ENCODE measurements at regions not wholly inside any gene's neighbourhood (a gene's known extent, or its start where the extent isn't known, plus 50 kb on each side); places are given as distances from the start of the nearest gene placed in this dataset.

- no peak overlapping the region for H3K4me3 Mint-ChIP-seq
- H3K36me3 ChIP-seq (replicated peaks in 1 of 2; ENCODE audit: control insufficient read depth in 1 of 2, insufficient read depth in 2 of 2, low read length in 2 of 2), result no peaks in the 10 kb centered on the region
- no peak overlapping the region for H3K4me3 ChIP-seq (replicated peaks in 1 of 3; ENCODE audit: low read depth in 2 of 3, low read length in 3 of 3)
- H3K27ac ChIP-seq (ENCODE audit: low read depth in 1 of 2, low read length in 2 of 2), result no peak overlapping the region
- no CpG with 5 or more reads among the region's 1 CpG for WGBS (ENCODE audit: insufficient coverage)
- peaks cover 0 to 1% of the 10 kb centered on the region in 2 donors for H3K9me3 ChIP-seq (replicated peaks in 1 of 2; ENCODE audit: control insufficient read depth in 1 of 2, insufficient read depth in 1 of 2, low read length in 2 of 2)
- no peaks in the 10 kb centered on the region for H3K79me2 ChIP-seq (ENCODE audit: insufficient read depth, low read length)
- no peaks in the 10 kb centered on the region for H3K4me1 Mint-ChIP-seq
- H2AFZ ChIP-seq (ENCODE audit: insufficient read depth, low read depth, low read length, poor library complexity, severe bottlenecking), result no peak overlapping the region
- H3K27ac Mint-ChIP-seq, result no peak overlapping the region
- no peaks in the 10 kb centered on the region for H3K4me1 ChIP-seq (ENCODE audit: control insufficient read depth in 1 of 2, insufficient read depth in 2 of 2, low read length in 2 of 2)
- no peaks in the 10 kb centered on the region for H3K36me3 Mint-ChIP-seq
- H3K9me3 Mint-ChIP-seq, result peaks cover 0 to 3% (median 0%) of the 10 kb centered on the region in 7 donors
- no peaks in the 10 kb centered on the region for H3K27me3 ChIP-seq (ENCODE audit: control insufficient read depth in 2 of 2, insufficient read depth in 2 of 2, low read length in 2 of 2)
- TF ChIP-seq CTCF (IDR thresholded peaks at IDR 0.05), result no peak
- no peak overlapping the region for H3K9ac ChIP-seq (ENCODE audit: insufficient read depth, low read length, poor library complexity, severe bottlenecking)
- peaks cover 0 to 4% (median 0%) of the 10 kb centered on the region in 3 donors for H3K27me3 Mint-ChIP-seq (ENCODE audit: low read depth in 3 of 3)
- no peaks in the 10 kb centered on the region for H4K20me1 ChIP-seq (ENCODE audit: insufficient read depth, low read length)
- DNase-seq, result no peak
- no peak overlapping the region for H3K4me2 ChIP-seq (replicated peaks; ENCODE audit: extremely low read depth, low read length, poor library complexity, severe bottlenecking)
- intact Hi-C loops (cut with micrococcal nuclease), result no loop called here
Observed at GRCh38 chr7:49102411-49102810, 178.1 kb downstream of the CDC14C start.

GRCh38 chr7:49111706-49112105, 187.4 kb downstream of the CDC14C start:
- Histone ChIP-seq H3K79me2 (ENCODE audit: insufficient read depth, low read length) (no peaks in the 10 kb centered on the region), H3K27ac (ENCODE audit: low read depth in 1 of 2, low read length in 2 of 2) (no peak overlapping the region), H3K9me3 (replicated peaks in 1 of 2; ENCODE audit: control insufficient read depth in 1 of 2, insufficient read depth in 1 of 2, low read length in 2 of 2) (peaks cover 0 to 6% of the 10 kb centered on the region in 2 donors), H3K27me3 (ENCODE audit: control insufficient read depth in 2 of 2, insufficient read depth in 2 of 2, low read length in 2 of 2) (no peaks in the 10 kb centered on the region), H4K20me1 (ENCODE audit: insufficient read depth, low read length) (no peaks in the 10 kb centered on the region), H3K4me3 (replicated peaks in 1 of 3; ENCODE audit: low read depth in 2 of 3, low read length in 3 of 3) (no peak overlapping the region), H3K4me1 (ENCODE audit: control insufficient read depth in 1 of 2, insufficient read depth in 2 of 2, low read length in 2 of 2) (no peaks in the 10 kb centered on the region), H3K4me2 (replicated peaks; ENCODE audit: extremely low read depth, low read length, poor library complexity, severe bottlenecking) (no peak overlapping the region), H2AFZ (ENCODE audit: insufficient read depth, low read depth, low read length, poor library complexity, severe bottlenecking) (no peak overlapping the region), H3K36me3 (replicated peaks in 1 of 2; ENCODE audit: control insufficient read depth in 1 of 2, insufficient read depth in 2 of 2, low read length in 2 of 2) (no peaks in the 10 kb centered on the region), H3K9ac (ENCODE audit: insufficient read depth, low read length, poor library complexity, severe bottlenecking) (no peak overlapping the region)
- Mint-ChIP-seq H3K9me3 (peaks cover 0 to 7% (median 0%) of the 10 kb centered on the region in 7 donors), H3K27me3 (ENCODE audit: low read depth in 3 of 3) (no peaks in the 10 kb centered on the region), H3K4me1 (no peaks in the 10 kb centered on the region), H3K27ac (no peak overlapping the region), H3K36me3 (no peaks in the 10 kb centered on the region), H3K4me3 (no peak overlapping the region)
- intact Hi-C loops (cut with micrococcal nuclease), result no loop called here
- WGBS (ENCODE audit: insufficient coverage), result no CpG with 5 or more reads among the region's 1 CpG
- no peak for TF ChIP-seq CTCF (IDR thresholded peaks at IDR 0.05)
- no peak for DNase-seq
